ENCODE measurements at regions not wholly inside any gene's neighbourhood (a gene's known extent, or its start where the extent isn't known, plus 50 kb on each side); places are given as distances from the start of the nearest gene placed in this dataset.
A peak's percentile ranks its signal among the peaks of the same experiment; 100 is the strongest.

- H3K27ac ChIP-seq (ENCODE audit: low read depth, low read length): no peak overlapping the region
- H3K9ac ChIP-seq (ENCODE audit: low read length): no peak overlapping the region
- H3K4me3 ChIP-seq (ENCODE audit: low read length): no peak overlapping the region
- H3K4me1 ChIP-seq (ENCODE audit: control insufficient read depth, insufficient read depth, low read length): no peaks in the 10 kb centered on the region
- no peaks in the 10 kb centered on the region for H3K27me3 ChIP-seq (ENCODE audit: control insufficient read depth, insufficient read depth, low read length)
- no peaks in the 10 kb centered on the region for H3K36me3 ChIP-seq (ENCODE audit: control insufficient read depth, insufficient read depth, low read length)
These were observed 200.2 kb downstream of the PHLDA1 start for GRCh38 chr12:75831402-75831801.

DNA sequence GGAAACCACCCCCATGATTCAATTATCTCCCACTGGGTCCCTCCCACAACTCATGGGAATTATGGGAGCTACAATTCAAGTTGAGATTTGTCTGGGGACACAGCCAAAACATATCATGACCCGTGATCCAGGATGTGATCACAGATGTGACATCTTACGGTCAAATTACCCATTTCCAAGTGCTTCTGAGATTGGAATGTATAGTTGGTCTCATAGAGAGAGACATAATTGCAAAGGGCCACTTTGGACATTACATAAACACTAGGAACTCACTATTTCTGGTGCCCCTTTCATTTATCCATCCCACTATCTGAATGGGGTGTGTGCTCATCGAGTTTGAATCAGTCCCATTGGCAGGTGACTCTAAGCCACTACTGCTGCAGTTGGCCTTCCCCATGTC, 204.5 kb downstream of the PHLDA1 start:
- Histone ChIP-seq H3K4me1 (ENCODE audit: control insufficient read depth, insufficient read depth, low read length) (no peaks in the 10 kb centered on the region), H3K9ac (ENCODE audit: low read length) (no peak overlapping the region), H3K27me3 (ENCODE audit: control insufficient read depth, insufficient read depth, low read length) (no peaks in the 10 kb centered on the region), H3K27ac (ENCODE audit: low read depth, low read length) (no peak overlapping the region), H3K4me3 (ENCODE audit: low read length) (no peak overlapping the region), H3K36me3 (ENCODE audit: control insufficient read depth, insufficient read depth, low read length) (no peaks in the 10 kb centered on the region)

DNA sequence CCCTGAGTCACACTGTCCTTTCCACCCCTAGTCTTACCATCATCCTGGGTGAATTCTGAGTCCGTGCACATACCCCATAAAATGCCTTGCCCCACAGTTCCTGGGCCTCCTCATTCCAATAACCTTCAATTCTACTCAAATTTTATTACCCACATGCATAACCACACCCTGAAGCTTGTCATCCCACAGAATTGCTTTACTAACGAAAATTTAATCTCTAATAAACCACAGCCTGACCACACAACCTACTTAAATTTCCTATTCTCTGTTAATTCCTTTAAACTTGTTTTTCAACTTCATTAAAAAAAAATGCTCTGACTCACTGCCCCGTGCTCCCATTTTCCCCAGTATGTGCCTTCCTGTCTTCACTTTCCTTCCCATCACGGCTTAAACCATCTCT, 205.9 kb downstream of the PHLDA1 start:
- Histone ChIP-seq H3K4me3 (ENCODE audit: low read length) (no peak overlapping the region), H3K9ac (ENCODE audit: low read length) (no peak overlapping the region), H3K4me1 (ENCODE audit: control insufficient read depth, insufficient read depth, low read length) (no peaks in the 10 kb centered on the region), H3K27me3 (ENCODE audit: control insufficient read depth, insufficient read depth, low read length) (no peaks in the 10 kb centered on the region), H3K27ac (ENCODE audit: low read depth, low read length) (no peak overlapping the region), H3K36me3 (ENCODE audit: control insufficient read depth, insufficient read depth, low read length) (no peaks in the 10 kb centered on the region)

DNA sequence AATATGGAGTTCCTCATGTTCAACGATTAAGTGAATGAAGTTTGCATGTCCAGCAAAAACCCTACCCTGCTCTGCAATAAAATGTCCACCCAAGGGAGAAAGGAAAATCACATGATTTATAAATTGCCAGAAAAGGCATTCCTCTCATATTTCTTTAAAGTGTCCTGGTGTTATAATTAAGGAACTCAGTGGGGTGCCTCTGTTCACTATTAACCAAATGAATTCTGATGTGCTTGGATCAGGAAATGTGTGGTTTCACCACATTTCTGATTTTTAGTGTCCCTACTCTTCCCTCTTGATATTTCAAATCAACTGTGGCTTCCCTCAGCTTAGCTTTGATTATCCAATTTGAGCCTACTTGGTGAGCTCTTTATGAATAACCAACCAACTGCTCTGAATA, 208.1 kb downstream of the PHLDA1 start:
- H3K9ac ChIP-seq (ENCODE audit: low read length): no peak overlapping the region

DNA sequence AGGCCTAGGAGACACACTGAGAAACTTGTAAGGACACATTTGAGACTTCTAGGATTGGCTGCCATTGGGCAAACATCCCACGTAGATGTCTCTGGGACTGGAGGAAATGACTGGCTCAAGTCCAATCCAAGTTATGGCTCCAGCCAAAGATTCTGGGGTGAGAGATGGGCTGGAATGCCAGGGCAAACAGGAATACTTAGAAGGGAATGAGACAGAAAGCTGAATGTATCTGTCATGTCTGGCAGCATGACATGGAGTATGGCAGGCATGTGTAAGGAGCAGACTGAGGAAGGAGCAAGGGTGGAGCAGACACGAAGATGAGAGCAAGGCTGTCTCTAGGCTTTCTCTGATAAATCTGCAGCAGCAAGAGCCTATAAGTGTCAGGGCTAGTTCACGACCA, 209.2 kb downstream of the PHLDA1 start:
- Histone ChIP-seq H3K27ac (ENCODE audit: low read depth, low read length) (no peak overlapping the region), H3K27me3 (ENCODE audit: control insufficient read depth, insufficient read depth, low read length) (no peaks in the 10 kb centered on the region), H3K4me1 (ENCODE audit: control insufficient read depth, insufficient read depth, low read length) (no peaks in the 10 kb centered on the region), H3K9ac (ENCODE audit: low read length) (no peak overlapping the region), H3K4me3 (ENCODE audit: low read length) (no peak overlapping the region), H3K36me3 (ENCODE audit: control insufficient read depth, insufficient read depth, low read length) (no peaks in the 10 kb centered on the region)

More for the DNA sequence above, 208.1 kb downstream of the PHLDA1 start:
- Histone ChIP-seq H3K4me3 (ENCODE audit: low read length) (no peak overlapping the region), H3K4me1 (ENCODE audit: control insufficient read depth, insufficient read depth, low read length) (no peaks in the 10 kb centered on the region), H3K27ac (ENCODE audit: low read depth, low read length) (no peak overlapping the region), H3K36me3 (ENCODE audit: control insufficient read depth, insufficient read depth, low read length) (no peaks in the 10 kb centered on the region), H3K27me3 (ENCODE audit: control insufficient read depth, insufficient read depth, low read length) (no peaks in the 10 kb centered on the region)

DNA sequence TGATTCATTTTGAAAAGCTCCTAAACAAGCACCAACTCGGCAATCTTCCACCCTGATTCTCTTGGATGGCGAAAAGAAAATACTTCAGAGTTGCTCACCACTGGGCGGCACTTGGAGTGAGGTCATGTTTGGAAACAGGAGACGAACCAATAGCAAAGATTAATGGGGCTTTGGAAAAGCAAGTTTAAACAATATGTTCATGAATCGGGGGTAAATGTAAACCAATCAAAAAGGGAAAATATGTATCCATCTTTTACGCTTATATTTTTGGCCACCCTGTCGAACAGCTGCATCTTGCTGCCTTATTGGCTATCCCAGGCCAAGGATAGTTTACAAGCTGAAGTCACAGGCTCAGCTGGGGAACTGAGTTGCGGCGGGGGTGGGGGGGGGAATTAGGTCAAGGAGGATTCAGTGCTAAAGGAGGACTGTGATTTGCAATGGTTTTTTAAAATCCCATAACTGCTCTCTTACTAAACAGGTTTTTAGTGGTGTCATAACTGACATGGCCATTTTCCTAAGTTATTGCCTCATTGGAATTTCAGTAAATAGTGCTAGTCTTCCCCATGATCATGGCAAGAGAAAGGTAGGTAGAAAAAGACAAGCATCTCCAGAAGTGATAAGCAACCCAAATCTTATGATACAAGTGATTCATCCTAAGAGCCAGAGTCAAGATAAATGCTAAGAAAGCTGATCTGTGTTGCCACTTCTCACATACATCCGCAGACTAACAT, 210.6 kb downstream of the PHLDA1 start:
- peak overlapping the region; percentile 54 for H3K27ac ChIP-seq (ENCODE audit: low read depth, low read length)
- H3K4me3 ChIP-seq (ENCODE audit: low read length): no peak overlapping the region
- H3K27me3 ChIP-seq (ENCODE audit: control insufficient read depth, insufficient read depth, low read length): no peaks in the 10 kb centered on the region
- no peak overlapping the region for H3K9ac ChIP-seq (ENCODE audit: low read length)
- H3K36me3 ChIP-seq (ENCODE audit: control insufficient read depth, insufficient read depth, low read length): no peaks in the 10 kb centered on the region
- peaks cover 1% of the 10 kb centered on the region for H3K4me1 ChIP-seq (ENCODE audit: control insufficient read depth, insufficient read depth, low read length)

- Histone ChIP-seq H3K36me3 (ENCODE audit: control insufficient read depth, insufficient read depth, low read length) (no peaks in the 10 kb centered on the region), H3K9ac (ENCODE audit: low read length) (no peak overlapping the region), H3K27me3 (ENCODE audit: control insufficient read depth, insufficient read depth, low read length) (no peaks in the 10 kb centered on the region), H3K4me1 (ENCODE audit: control insufficient read depth, insufficient read depth, low read length) (peaks cover 9% of the 10 kb centered on the region), H3K27ac (ENCODE audit: low read depth, low read length) (no peak overlapping the region), H3K4me3 (ENCODE audit: low read length) (no peak overlapping the region)
These were observed 211.5 kb downstream of the PHLDA1 start for GRCh38 chr12:75820071-75820470.

- Histone ChIP-seq H3K4me1 (ENCODE audit: control insufficient read depth, insufficient read depth, low read length) (peaks cover 14% of the 10 kb centered on the region), H3K27ac (ENCODE audit: low read depth, low read length) (no peak overlapping the region), H3K27me3 (ENCODE audit: control insufficient read depth, insufficient read depth, low read length) (no peaks in the 10 kb centered on the region), H3K9ac (ENCODE audit: low read length) (no peak overlapping the region), H3K4me3 (ENCODE audit: low read length) (no peak overlapping the region), H3K36me3 (ENCODE audit: control insufficient read depth, insufficient read depth, low read length) (no peaks in the 10 kb centered on the region)
These were observed 212.1 kb downstream of the PHLDA1 start for GRCh38 chr12:75819512-75819911.

DNA sequence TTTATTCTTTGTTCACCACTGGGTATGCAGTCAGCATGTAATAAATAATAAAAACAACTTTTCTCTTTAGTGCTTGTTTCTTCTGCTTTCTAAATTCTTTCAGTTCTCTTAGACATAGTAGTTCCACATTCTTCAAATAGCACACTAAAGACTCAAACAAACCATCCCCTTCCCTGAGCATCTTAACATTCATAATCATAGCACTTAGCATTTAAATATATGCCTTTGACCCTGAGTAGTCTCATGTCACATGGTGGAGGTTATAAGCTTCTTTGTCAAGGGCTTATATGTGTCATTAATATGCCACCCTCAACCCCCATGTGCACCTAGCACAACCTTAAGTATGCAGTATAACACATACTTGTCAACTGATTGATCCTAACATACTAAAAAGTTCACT, 212.7 kb downstream of the PHLDA1 start:
- no peak overlapping the region for H3K9ac ChIP-seq (ENCODE audit: low read length)
- H3K4me3 ChIP-seq (ENCODE audit: low read length): no peak overlapping the region
- no peak overlapping the region for H3K27ac ChIP-seq (ENCODE audit: low read depth, low read length)
- peaks cover 14% of the 10 kb centered on the region for H3K4me1 ChIP-seq (ENCODE audit: control insufficient read depth, insufficient read depth, low read length)
- no peaks in the 10 kb centered on the region for H3K36me3 ChIP-seq (ENCODE audit: control insufficient read depth, insufficient read depth, low read length)
- no peaks in the 10 kb centered on the region for H3K27me3 ChIP-seq (ENCODE audit: control insufficient read depth, insufficient read depth, low read length)

DNA sequence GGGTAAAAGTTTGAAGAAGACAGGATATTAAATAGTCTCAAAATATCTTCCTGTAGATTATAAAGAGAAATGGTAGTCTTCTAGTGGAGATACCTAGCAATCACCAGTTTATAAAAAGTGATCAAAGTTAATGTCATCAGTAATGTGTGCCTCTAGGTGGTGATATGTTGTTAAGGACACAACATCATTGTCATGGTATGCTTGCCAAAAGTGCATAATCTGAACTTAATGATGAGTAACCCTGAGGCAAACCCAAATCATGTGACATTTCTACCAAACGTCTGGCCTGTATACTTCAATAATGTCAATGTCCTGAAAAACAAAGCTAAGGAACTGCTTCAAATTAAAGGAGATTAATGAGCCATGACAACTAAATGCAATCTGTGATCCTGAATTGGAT, 214.7 kb downstream of the PHLDA1 start:
- no peak overlapping the region for H3K9ac ChIP-seq (ENCODE audit: low read length)
- no peak overlapping the region for H3K4me3 ChIP-seq (ENCODE audit: low read length)
- no peaks in the 10 kb centered on the region for H3K27me3 ChIP-seq (ENCODE audit: control insufficient read depth, insufficient read depth, low read length)
- H3K27ac ChIP-seq (ENCODE audit: low read depth, low read length): no peak overlapping the region
- peaks cover 14% of the 10 kb centered on the region for H3K4me1 ChIP-seq (ENCODE audit: control insufficient read depth, insufficient read depth, low read length)
- no peaks in the 10 kb centered on the region for H3K36me3 ChIP-seq (ENCODE audit: control insufficient read depth, insufficient read depth, low read length)

DNA sequence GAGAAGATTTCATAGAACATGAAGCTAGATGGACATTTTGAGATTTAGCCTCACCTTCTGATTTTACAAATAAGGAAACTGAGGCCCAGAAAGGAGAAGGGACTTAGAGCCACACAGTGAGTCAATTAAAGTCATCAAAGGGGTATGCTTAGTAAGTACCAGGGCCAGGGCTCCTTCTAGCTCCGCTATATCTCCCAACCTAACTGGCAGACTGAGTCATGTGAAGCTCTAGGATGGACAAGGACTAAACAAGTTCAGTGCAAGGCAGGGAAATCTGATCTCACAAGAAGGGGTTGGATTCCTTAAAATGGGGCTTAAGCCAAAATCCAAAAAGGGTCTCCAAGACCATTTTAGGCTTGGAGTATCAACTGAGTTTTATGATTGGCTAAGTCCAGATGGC, 215.8 kb downstream of the PHLDA1 start:
- H3K9ac ChIP-seq (ENCODE audit: low read length): no peak overlapping the region
- no peaks in the 10 kb centered on the region for H3K27me3 ChIP-seq (ENCODE audit: control insufficient read depth, insufficient read depth, low read length)
- no peaks in the 10 kb centered on the region for H3K36me3 ChIP-seq (ENCODE audit: control insufficient read depth, insufficient read depth, low read length)
- H3K4me1 ChIP-seq (ENCODE audit: control insufficient read depth, insufficient read depth, low read length): peaks cover 14% of the 10 kb centered on the region
- H3K27ac ChIP-seq (ENCODE audit: low read depth, low read length): peak overlapping the region; percentile 76
- H3K4me3 ChIP-seq (ENCODE audit: low read length): no peak overlapping the region

GRCh38 chr12:75814851-75815754, 216.5 kb downstream of the PHLDA1 start:
- Histone ChIP-seq H3K27me3 (ENCODE audit: control insufficient read depth, insufficient read depth, low read length) (no peaks in the 10 kb centered on the region), H3K36me3 (ENCODE audit: control insufficient read depth, insufficient read depth, low read length) (no peaks in the 10 kb centered on the region), H3K9ac (ENCODE audit: low read length) (no peak overlapping the region), H3K4me3 (ENCODE audit: low read length) (no peak overlapping the region), H3K27ac (ENCODE audit: low read depth, low read length) (peak overlapping the region; percentile 76), H3K4me1 (ENCODE audit: control insufficient read depth, insufficient read depth, low read length) (peaks cover 14% of the 10 kb centered on the region)

Data from rectal smooth muscle tissue (tissue), 1 donor.